GM06990 (cell line): ENCODE measurements at regions not wholly inside any gene's neighbourhood (a gene's known extent, or its start where the extent isn't known, plus 50 kb on each side); places are given as distances from the start of the nearest gene placed in this dataset.

Experiments used
- DNase-seq: peaks from one replicate; pipeline ENCODE4 v3.0.0-alpha.2; 2011; ENCODE audit not compliant: insufficient read length; ENCODE audit errors: extremely low read depth
- H3K27me3 ChIP-seq: replicated peaks from 2 replicates; pipeline ENCODE4 v1.6.0; 2011; ENCODE audit warnings: low read length; ENCODE audit not compliant: control insufficient read depth, insufficient read depth
- H3K36me3 ChIP-seq: 2 replicates; pipeline ENCODE4 v1.5.1; 2011; ENCODE audit warnings: low read length; ENCODE audit not compliant: control insufficient read depth, insufficient read depth
- H3K4me3 ChIP-seq: replicated peaks from 2 replicates; pipeline ENCODE4 v1.5.1; 2011; ENCODE audit warnings: low read depth, mild to moderate bottlenecking, control low read depth, low read length
- TF ChIP-seq, protein P1 (sequence below): IDR thresholded peaks from 2 replicates; pipeline ENCODE4 v1.5.1; 2011; ENCODE audit warnings: low read length, control low read depth, mild to moderate bottlenecking, inconsistent platforms; ENCODE audit not compliant: insufficient read depth, poor library complexity, severe bottlenecking

GRCh38 chr9:14524873-14525515, 168.2 kb downstream of the ZDHHC21 start:
- TF ChIP-seq, protein P1, sequence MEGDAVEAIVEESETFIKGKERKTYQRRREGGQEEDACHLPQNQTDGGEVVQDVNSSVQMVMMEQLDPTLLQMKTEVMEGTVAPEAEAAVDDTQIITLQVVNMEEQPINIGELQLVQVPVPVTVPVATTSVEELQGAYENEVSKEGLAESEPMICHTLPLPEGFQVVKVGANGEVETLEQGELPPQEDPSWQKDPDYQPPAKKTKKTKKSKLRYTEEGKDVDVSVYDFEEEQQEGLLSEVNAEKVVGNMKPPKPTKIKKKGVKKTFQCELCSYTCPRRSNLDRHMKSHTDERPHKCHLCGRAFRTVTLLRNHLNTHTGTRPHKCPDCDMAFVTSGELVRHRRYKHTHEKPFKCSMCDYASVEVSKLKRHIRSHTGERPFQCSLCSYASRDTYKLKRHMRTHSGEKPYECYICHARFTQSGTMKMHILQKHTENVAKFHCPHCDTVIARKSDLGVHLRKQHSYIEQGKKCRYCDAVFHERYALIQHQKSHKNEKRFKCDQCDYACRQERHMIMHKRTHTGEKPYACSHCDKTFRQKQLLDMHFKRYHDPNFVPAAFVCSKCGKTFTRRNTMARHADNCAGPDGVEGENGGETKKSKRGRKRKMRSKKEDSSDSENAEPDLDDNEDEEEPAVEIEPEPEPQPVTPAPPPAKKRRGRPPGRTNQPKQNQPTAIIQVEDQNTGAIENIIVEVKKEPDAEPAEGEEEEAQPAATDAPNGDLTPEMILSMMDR = no peak
- Histone ChIP-seq H3K27me3 (no peaks in the 10 kb centered on the region), H3K36me3 (no peaks in the 10 kb centered on the region), H3K4me3 (no peak overlapping the region)
- no peak for DNase-seq

DNA sequence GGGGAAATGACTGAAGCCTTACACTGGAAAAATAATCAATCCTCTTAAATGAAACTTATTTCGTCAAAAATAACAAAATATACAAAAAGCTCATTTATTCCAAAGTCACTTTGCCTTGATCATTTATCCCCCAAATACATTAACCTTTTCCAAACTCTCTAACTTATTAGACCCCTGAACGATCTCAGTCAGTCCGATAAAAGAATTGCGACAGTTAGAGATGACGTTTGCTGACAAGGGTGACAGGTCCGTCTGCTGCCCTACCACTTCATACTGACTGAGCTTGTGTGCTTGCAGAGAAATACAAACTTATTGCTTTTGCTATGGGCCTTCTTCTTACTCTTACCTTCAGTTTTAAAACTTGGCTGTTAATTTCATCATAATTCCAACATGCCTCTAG, 169.7 kb downstream of the ZDHHC21 start:
- no peak for DNase-seq
- TF ChIP-seq, protein P1 = no peak
- H3K36me3 ChIP-seq = no peaks in the 10 kb centered on the region
- no peak overlapping the region for H3K4me3 ChIP-seq
- no peaks in the 10 kb centered on the region for H3K27me3 ChIP-seq

GRCh38 chr9:14522627-14523379, 170.4 kb downstream of the ZDHHC21 start:
- TF ChIP-seq, protein P1 = no peak
- Histone ChIP-seq H3K36me3 (no peaks in the 10 kb centered on the region), H3K4me3 (no peak overlapping the region), H3K27me3 (no peaks in the 10 kb centered on the region)
- DNase-seq = no peak

DNA sequence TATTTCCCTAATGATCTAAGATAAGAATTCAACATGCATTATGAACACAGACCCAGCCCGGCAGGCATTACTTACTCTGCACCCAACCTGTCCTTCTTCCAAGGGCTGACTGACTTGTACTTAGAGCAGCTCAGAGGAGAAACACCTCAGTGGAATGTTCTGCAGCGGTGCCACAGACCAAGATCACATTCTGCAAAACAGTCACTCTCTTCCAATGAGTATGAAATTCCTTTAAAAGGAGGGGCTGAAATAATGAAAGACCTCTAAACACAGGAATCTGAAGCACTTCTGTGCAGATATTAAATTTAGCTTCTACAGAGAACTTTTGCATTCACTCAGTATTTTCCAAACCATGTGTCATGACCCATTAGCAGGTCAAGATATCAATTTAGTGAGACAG, 172.9 kb downstream of the ZDHHC21 start:
- no peaks in the 10 kb centered on the region for H3K36me3 ChIP-seq
- TF ChIP-seq, protein P1 = no peak
- H3K4me3 ChIP-seq = no peak overlapping the region
- no peak for DNase-seq
- no peaks in the 10 kb centered on the region for H3K27me3 ChIP-seq

- Histone ChIP-seq H3K4me3 (no peak overlapping the region), H3K27me3 (no peaks in the 10 kb centered on the region), H3K36me3 (no peaks in the 10 kb centered on the region)
- TF ChIP-seq, protein P1 = no peak
- no peak for DNase-seq
Observed at GRCh38 chr9:14517154-14517906, 175.9 kb downstream of the ZDHHC21 start.
